DMS79 treated with DMSO at 0.1 percent for 48 hours (cell line): ENCODE measurements at regions not wholly inside any gene's neighbourhood (a gene's known extent, or its start where the extent isn't known, plus 50 kb on each side); places are given as distances from the start of the nearest gene placed in this dataset.
"Not testable (repeated sequence)": the region's sequence is repeated elsewhere in the genome, so short reads cannot be mapped to it uniquely, and the experiment has no call there.

ENCODE experiments used
- DNase-seq: peaks from one replicate; lab custom pipeline; 2025; lab: John Stamatoyannopoulos, UW

- DNase-seq = no peak
Measured at GRCh38 chr3:110623571-110623970, 448.0 kb upstream of the NECTIN3 start.

GRCh38 chr3:110624576-110624975, 447.0 kb upstream of the NECTIN3 start:
- DNase-seq = no peak

GRCh38 chr3:110625201-110625747, 446.3 kb upstream of the NECTIN3 start:
- no peak for DNase-seq

GRCh38 chr3:110626652-110627111, 444.9 kb upstream of the NECTIN3 start:
- not testable (repeated sequence) for DNase-seq

GRCh38 chr3:110628650-110629301, 442.8 kb upstream of the NECTIN3 start:
- no peak for DNase-seq

- DNase-seq = no peak
Measured at GRCh38 chr3:110629917-110630316, 441.7 kb upstream of the NECTIN3 start.

- no peak for DNase-seq
Measured at GRCh38 chr3:110644203-110644602, 427.4 kb upstream of the NECTIN3 start.

- no peak for DNase-seq
Measured at GRCh38 chr3:110646055-110646454, 425.6 kb upstream of the NECTIN3 start.

- no peak for DNase-seq
Measured at GRCh38 chr3:110646496-110646895, 425.1 kb upstream of the NECTIN3 start.

- no peak for DNase-seq
Measured at GRCh38 chr3:110647586-110647985, 424.0 kb upstream of the NECTIN3 start.

GRCh38 chr3:110650741-110651140, 420.9 kb upstream of the NECTIN3 start:
- DNase-seq = no peak

GRCh38 chr3:110654843-110655502, 416.6 kb upstream of the NECTIN3 start:
- DNase-seq = no peak

GRCh38 chr3:110656394-110657025, 415.1 kb upstream of the NECTIN3 start:
- no peak for DNase-seq

- no peak for DNase-seq
Measured at GRCh38 chr3:110664148-110664547, 407.5 kb upstream of the NECTIN3 start.

GRCh38 chr3:110666495-110666894, 405.1 kb upstream of the NECTIN3 start:
- no peak for DNase-seq

GRCh38 chr3:110667216-110667615, 404.4 kb upstream of the NECTIN3 start:
- no peak for DNase-seq

- no peak for DNase-seq
Measured at GRCh38 chr3:110670407-110670806, 401.2 kb upstream of the NECTIN3 start.

GRCh38 chr3:110677506-110677905, 394.1 kb upstream of the NECTIN3 start:
- DNase-seq = no peak

- DNase-seq = no peak
Measured at GRCh38 chr3:110679285-110679684, 392.3 kb upstream of the NECTIN3 start.

GRCh38 chr3:110680450-110680849, 391.2 kb upstream of the NECTIN3 start:
- no peak for DNase-seq

GRCh38 chr3:110684466-110684865, 387.1 kb upstream of the NECTIN3 start:
- no peak for DNase-seq

GRCh38 chr3:110685630-110686029, 386.0 kb upstream of the NECTIN3 start:
- DNase-seq = no peak

- DNase-seq = no peak
Measured at GRCh38 chr3:110686701-110687100, 384.9 kb upstream of the NECTIN3 start.
